BLaER1 (cell line): ENCODE measurements at regions not wholly inside any gene's neighbourhood (a gene's known extent, or its start where the extent isn't known, plus 50 kb on each side); places are given as distances from the start of the nearest gene placed in this dataset.
"Not testable (repeated sequence)": the region's sequence is repeated elsewhere in the genome, so short reads cannot be mapped to it uniquely, and the experiment has no call there.

Source experiments
- H3K27ac ChIP-seq: shearing (Covaris generic); formaldehyde crosslinking; 2 replicates; pipeline ENCODE4 v1.8.1; 2022
- H3K27me3 ChIP-seq: shearing (Covaris generic); formaldehyde crosslinking; 2 replicates; pipeline ENCODE4 v1.8.1; 2022
- H3K36me3 ChIP-seq: shearing (Covaris generic); formaldehyde crosslinking; 2 replicates; pipeline ENCODE4 v1.8.1; 2022
- H3K4me1 ChIP-seq: shearing (Covaris generic); formaldehyde crosslinking; 2 replicates; pipeline ENCODE4 v1.8.1; 2022
- H3K4me2 ChIP-seq: shearing (Covaris generic); formaldehyde crosslinking; 2 replicates; pipeline ENCODE4 v1.8.1; 2022
- H3K4me3 ChIP-seq: shearing (Covaris generic); formaldehyde crosslinking; 2 replicates; pipeline ENCODE4 v1.8.1; 2022
- H3K9ac ChIP-seq: shearing (Covaris generic); formaldehyde crosslinking; 2 replicates; pipeline ENCODE4 v1.8.1; 2022
- H3K9me3 ChIP-seq: shearing (Covaris generic); formaldehyde crosslinking; 2 replicates; pipeline ENCODE4 v1.8.1; 2022
- H4K20me1 ChIP-seq: shearing (Covaris generic); formaldehyde crosslinking; 2 replicates; pipeline ENCODE4 v1.8.1; 2022
- Cebpa-rat ChIP-seq: shearing (Covaris generic); IDR thresholded peaks from 2 replicates; pipeline ENCODE4 v1.8.1; 2022

DNA sequence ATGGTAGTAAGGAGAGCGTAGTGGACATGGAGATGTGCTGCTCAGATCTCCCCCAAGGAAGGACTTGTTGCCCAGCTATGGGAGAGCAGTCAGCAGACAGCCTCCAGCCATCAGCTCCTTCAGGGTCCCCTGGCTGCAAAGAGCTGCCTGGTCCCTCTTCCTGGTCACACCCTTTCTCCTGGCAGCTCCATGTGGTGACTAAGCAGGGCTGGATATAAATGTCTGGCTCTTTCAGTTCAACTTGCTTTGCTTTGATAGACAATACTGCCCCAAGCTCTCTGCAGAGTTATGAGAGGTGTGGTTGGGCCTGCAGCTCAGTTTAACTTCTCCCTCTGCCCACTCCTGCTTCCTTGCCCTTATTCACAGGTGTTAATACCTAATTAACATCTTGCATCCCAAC is 64.1 kb upstream of the DDR1 start:
- no peak overlapping the region for H3K9ac ChIP-seq
- no peaks in the 10 kb centered on the region for H3K36me3 ChIP-seq
- no peaks in the 10 kb centered on the region for H3K27me3 ChIP-seq
- no peak overlapping the region for H3K4me3 ChIP-seq
- peaks cover 16% of the 10 kb centered on the region for H3K4me1 ChIP-seq
- H3K27ac ChIP-seq, result no peak overlapping the region
- H4K20me1 ChIP-seq, result no peaks in the 10 kb centered on the region
- no peak for TF ChIP-seq Cebpa-rat
- no peaks in the 10 kb centered on the region for H3K9me3 ChIP-seq
- no peak overlapping the region for H3K4me2 ChIP-seq

DNA sequence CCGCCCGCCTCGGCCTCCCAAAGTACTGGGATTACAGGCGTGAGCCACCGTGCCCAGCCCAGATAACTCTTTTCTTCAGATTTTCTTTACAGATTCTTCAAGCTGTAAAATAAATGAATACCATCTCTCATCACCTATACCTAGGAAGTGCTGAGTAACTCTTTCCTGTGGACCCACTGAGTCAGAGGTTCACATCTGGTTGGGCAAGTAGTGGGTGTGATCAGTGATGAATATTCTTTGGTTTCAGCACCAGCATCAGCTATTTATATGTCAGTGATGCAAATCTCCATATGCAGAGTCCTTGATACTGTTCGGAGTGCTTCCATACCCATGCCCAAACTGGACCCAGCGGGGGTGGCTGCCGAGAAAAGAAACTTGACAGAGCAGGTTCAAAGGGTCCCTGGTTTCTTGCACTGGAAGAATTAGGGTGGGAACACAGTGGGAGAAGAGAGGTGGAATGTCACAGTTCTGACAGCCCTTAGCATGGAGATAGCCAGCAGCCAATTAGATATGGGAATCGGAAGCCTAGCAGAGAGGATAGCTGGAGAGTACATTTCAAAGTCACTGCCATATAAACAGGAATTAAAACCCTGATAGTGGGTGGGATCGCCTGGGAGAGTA is 64.9 kb upstream of the DDR1 start:
- Histone ChIP-seq H3K9me3 (no peaks in the 10 kb centered on the region), H4K20me1 (no peaks in the 10 kb centered on the region), H3K9ac (no peak overlapping the region), H3K27me3 (no peaks in the 10 kb centered on the region), H3K27ac (no peak overlapping the region), H3K4me3 (no peak overlapping the region), H3K4me1 (peaks cover 16% of the 10 kb centered on the region), H3K4me2 (no peak overlapping the region), H3K36me3 (no peaks in the 10 kb centered on the region)
- TF ChIP-seq Cebpa-rat, result no peak

DNA sequence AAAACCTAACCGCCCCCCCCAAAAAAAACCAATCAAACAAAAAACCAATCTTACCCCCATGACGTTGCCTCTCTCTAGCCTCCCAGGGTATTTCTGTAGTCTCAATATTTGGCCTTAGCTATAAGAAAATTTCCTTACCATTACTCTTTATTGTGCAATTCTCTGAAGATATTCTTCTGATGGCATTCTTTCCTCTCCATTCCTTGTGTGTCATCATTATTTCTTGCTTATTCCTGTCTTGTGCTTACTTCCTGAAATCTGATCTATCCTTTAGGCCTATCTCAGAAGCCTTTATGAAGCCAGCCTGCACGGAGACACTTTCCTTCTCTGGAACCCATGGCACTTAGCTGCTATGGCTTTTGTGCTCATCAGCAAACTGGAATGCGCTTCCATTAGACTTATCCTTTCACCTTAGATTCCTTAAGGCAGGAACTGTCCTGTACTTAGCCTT is 65.9 kb upstream of the DDR1 start:
- Histone ChIP-seq H3K4me2 (no peak overlapping the region), H3K4me3 (no peak overlapping the region), H4K20me1 (no peaks in the 10 kb centered on the region), H3K4me1 (peaks cover 16% of the 10 kb centered on the region), H3K27ac (no peak overlapping the region), H3K27me3 (no peaks in the 10 kb centered on the region), H3K9me3 (no peaks in the 10 kb centered on the region), H3K36me3 (no peaks in the 10 kb centered on the region), H3K9ac (no peak overlapping the region)
- TF ChIP-seq Cebpa-rat, result no peak

DNA sequence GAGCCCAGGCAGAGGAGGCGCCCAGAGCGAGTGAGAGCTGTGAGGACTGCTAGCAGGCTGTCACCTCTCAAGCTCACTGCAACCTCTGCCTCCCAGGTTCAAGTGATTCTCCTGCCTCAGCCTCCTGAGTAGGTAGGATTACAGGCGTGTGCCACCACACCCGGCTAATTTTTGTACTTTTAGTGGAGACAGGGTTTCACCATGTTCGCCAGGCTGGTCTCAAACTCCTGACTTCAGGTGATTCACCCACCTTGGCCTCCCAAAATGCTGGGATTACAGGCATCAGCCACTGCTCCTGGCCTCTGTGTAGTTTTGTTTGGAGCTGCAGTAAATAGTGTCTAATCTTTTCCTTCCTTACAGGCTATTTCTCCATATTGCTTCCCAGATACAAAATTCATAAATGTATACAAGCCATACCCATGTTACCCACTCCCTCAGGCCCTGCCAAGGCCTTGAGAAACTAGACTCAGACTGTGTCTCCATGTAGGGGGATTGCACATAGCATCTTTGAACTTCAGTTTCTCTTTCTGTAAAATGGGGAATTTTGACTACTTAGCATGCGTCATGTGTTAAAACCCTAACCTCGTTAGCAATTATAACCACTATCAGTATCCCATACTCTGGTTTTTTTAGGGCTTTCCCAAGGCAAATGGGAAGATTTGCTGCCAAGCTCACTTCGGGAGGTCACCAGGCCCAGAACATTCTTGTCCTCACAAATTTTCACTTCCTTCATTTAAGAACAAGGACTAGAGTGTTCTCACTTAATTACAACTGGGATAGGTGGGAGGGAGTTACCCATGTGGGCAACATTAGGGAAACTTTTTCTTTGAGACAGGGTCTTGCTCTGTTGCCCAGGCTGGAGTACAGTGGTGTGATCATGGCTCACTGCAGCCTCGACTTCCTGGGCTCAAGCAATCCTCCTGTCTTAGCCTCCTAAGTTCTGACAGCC is 67.3 kb upstream of the DDR1 start:
- H3K4me1 ChIP-seq, result peaks cover 2% of the 10 kb centered on the region
- no peaks in the 10 kb centered on the region for H4K20me1 ChIP-seq
- H3K4me2 ChIP-seq, result no peak overlapping the region
- H3K36me3 ChIP-seq, result no peaks in the 10 kb centered on the region
- H3K4me3 ChIP-seq, result no peak overlapping the region
- no peaks in the 10 kb centered on the region for H3K9me3 ChIP-seq
- H3K9ac ChIP-seq, result no peak overlapping the region
- TF ChIP-seq Cebpa-rat, result no peak
- no peak overlapping the region for H3K27ac ChIP-seq
- no peaks in the 10 kb centered on the region for H3K27me3 ChIP-seq

DNA sequence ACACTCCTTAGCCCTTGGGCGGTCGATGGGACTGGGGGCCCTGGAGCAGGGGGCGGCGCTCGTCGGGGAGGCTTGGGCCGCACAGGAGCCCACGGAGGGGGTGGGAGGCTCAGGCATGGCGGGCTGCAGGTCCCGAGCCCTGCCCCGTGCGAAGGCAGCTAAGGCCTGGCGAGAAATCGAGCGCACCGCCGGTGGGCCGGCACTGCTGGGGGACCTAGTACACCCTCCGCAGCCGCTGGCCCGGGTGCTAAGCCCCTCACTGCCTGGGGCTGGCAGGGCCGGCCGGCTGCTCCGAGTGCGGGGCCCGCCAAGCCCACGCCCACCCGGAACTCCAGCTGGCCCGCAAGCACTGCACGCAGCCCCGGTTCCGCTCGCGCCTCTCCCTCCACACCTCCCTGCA is 68.0 kb upstream of the DDR1 start:
- H3K4me3 ChIP-seq, H3K27ac ChIP-seq, H3K36me3 ChIP-seq, H3K9ac ChIP-seq, H4K20me1 ChIP-seq, H3K4me1 ChIP-seq, H3K9me3 ChIP-seq, H3K4me2 ChIP-seq, H3K27me3 ChIP-seq: not testable (repeated sequence)

DNA sequence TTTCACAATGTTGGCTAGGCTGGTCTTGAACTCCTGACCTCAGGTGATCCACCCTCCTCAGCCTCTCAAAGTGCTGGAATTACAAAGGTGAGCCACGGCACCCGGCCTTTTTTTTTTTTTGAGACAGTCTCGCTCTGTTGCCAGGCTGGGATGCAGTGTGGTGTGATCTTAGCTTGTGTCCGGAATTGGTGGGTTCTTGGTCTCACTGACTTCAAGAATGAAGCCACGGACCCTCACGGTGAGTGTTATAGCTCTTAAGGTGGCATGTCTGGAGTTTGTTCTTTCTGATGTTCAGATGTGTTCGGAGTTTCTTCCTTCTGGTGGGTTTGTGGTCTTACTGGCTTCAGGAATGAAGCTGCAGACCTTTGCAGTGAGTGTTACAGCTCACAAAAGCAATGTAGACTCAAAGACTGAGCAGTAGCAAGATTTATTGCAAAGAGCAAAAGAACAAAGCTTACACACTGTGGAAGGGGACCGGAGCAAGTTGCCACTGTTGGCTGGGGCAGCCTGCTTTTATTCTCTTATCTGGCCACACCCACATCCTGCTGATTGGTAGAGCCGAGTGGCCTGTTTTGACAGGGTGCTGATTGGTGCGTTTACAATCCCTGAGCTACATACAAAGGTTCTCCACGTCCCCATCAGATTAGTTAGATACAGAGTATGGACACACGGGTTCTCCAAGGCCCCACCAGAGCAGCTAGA is 69.1 kb upstream of the DDR1 start:
- not testable (repeated sequence) for H4K20me1 ChIP-seq, H3K4me2 ChIP-seq, H3K9me3 ChIP-seq, H3K9ac ChIP-seq, H3K4me1 ChIP-seq, H3K27ac ChIP-seq, H3K4me3 ChIP-seq, H3K36me3 ChIP-seq, H3K27me3 ChIP-seq

DNA sequence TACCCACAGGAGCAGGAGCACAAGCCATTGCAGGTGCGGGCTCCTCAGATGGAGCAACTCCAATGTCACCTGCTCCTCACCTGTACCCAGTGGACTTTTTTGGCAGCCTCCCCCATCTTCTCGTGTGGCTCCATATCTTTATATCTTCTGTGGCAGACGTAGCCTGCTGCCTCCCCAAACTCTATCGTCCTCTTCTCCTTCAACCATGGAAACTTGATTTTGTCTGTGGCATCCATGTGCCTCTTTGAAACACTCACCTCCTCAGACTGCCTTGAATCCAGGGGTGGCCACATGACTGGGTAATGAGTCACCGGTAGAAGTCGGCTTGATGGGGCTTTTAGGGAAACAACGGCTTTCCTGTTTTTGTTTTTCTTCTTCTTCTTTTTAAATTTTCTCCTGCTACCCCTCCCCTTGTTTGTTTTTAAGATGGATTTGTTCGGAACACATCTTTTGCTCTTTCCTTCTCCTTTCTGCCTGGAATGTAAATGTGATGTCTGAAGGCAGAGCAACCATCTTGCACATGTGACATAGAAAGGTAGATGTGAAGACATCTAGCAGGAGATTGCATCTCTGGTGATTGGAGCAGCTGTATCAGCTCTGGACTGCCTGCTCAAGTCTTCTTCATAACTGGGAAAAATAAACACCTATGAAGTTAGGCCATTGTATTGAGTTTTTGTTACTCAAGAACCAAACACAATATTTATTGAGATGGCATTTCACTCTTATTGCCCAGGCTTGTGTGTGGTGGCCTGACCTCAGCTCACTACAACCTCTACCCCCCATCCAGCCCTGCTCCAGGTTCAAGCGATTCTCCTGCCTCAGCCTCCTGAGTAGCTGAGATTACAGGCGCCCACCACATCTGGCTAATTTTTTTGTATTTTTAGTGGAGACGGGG is 69.9 kb upstream of the DDR1 start:
- H3K4me2 ChIP-seq, result no peak overlapping the region
- no peaks in the 10 kb centered on the region for H4K20me1 ChIP-seq
- no peaks in the 10 kb centered on the region for H3K4me1 ChIP-seq
- H3K27ac ChIP-seq, result no peak overlapping the region
- H3K9ac ChIP-seq, result no peak overlapping the region
- no peak for TF ChIP-seq Cebpa-rat
- no peak overlapping the region for H3K4me3 ChIP-seq
- no peaks in the 10 kb centered on the region for H3K9me3 ChIP-seq
- H3K36me3 ChIP-seq, result no peaks in the 10 kb centered on the region
- H3K27me3 ChIP-seq, result no peaks in the 10 kb centered on the region

DNA sequence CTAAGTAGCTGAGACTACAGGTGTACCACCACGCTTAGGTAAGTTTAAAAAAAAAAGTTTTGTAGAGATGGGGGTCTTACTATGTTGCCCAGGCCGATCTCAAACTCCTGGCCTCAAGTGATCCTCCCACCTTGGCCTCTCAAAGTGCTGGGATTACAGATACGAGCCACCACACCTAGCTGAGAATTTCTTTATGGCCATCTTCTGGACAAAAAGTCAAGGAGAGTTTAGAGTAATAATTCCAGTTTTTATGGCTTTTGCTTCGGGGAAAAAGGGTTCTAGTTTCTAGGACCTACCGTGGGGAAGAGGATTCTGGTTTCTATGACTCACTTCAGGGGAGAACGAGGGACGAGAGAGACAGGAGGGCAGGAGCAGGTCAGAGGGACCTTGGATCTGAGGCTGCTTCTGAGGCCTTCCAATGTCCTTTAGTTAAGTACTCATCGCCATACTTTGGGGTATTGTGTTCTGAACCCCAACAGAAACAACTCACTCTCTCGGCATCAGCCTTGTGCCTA is 69.3 kb upstream of the IER3 start:
- Histone ChIP-seq H3K9me3 (no peaks in the 10 kb centered on the region), H3K9ac (no peak overlapping the region), H3K4me1 (no peaks in the 10 kb centered on the region), H4K20me1 (no peaks in the 10 kb centered on the region), H3K4me2 (no peak overlapping the region), H3K27me3 (no peaks in the 10 kb centered on the region), H3K27ac (no peak overlapping the region), H3K36me3 (no peaks in the 10 kb centered on the region), H3K4me3 (no peak overlapping the region)
- TF ChIP-seq Cebpa-rat, result no peak

DNA sequence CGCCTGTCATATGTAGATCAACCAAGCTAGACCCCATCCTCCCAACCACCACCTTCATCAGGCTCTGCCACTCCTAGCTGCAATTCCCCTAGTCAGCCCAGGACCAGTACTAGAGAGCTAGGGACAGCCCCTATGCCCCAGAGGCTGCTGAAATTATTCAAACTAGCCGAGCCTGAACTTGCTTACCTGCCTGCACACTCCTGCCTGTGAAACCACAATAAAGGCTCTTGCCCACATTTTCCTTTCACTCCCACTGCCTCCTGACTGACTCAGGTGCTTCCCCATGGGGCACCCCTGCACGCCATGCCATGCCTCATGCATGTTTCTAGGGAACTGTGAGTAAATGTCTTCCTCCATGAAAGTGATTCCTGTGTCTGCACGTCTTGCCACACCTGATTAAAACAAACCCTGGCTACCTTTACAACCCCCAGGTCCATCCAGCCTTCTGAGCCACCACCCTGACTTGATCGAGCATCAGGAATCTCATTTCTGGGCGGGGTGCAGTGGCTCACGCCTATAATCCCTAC is 66.5 kb upstream of the IER3 start:
- Histone ChIP-seq H3K27ac (no peak overlapping the region), H3K4me2 (no peak overlapping the region)

DNA sequence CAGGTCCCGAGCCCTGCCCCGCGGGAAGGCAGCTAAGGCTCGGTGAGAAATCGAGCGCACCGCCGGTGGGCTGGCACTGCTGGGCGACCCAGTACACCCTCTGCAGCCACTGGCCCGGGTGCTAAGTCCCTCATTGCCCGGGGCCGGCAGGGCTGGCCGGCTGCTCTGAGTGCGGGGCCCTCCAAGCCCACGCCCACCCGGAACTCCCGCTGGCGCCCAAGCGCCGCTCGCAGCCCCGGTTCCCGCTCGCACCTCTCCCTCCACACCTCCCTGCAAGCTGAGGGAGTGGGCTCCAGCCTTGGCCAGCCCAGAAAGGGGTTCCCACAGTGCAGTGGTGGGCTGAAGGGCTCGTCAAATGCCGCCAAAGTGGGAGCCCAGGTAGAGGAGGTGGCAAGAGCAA is 63.2 kb upstream of the IER3 start:
- H3K4me2 ChIP-seq, H3K9ac ChIP-seq, H3K27ac ChIP-seq, H3K27me3 ChIP-seq, H4K20me1 ChIP-seq, H3K4me3 ChIP-seq, H3K9me3 ChIP-seq, H3K36me3 ChIP-seq, H3K4me1 ChIP-seq: not testable (repeated sequence)

More for the DNA sequence above, 66.5 kb upstream of the IER3 start:
- Histone ChIP-seq H3K4me1 (no peaks in the 10 kb centered on the region), H3K9me3 (no peaks in the 10 kb centered on the region), H3K36me3 (no peaks in the 10 kb centered on the region), H3K4me3 (no peak overlapping the region), H3K9ac (no peak overlapping the region), H4K20me1 (no peaks in the 10 kb centered on the region), H3K27me3 (no peaks in the 10 kb centered on the region)
- no peak for TF ChIP-seq Cebpa-rat
